ENCODE measurements at regions not wholly inside any gene's neighbourhood (a gene's known extent, or its start where the extent isn't known, plus 50 kb on each side); places are given as distances from the start of the nearest gene placed in this dataset.

DNA sequence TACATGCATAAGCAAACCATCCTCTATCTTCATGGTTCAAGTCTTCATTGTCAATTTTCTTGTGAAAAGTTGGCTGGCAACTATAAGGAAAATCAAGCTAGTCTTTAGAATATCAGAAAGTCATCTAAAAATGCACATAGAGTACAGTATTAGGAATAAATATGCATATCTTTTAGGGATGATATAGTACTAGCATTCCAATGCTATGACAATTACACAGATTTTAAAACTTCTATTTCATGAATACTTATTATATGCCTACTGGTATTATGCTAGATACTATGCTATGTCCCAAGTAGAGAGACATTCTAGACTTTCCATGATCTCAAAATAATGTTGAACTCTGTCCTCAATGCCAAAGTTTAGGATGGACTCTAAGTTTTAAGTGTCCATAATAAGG, 81.3 kb upstream of the NAALADL2 start:
- no peak for DNase-seq (ENCODE audit: low spot score)

DNA sequence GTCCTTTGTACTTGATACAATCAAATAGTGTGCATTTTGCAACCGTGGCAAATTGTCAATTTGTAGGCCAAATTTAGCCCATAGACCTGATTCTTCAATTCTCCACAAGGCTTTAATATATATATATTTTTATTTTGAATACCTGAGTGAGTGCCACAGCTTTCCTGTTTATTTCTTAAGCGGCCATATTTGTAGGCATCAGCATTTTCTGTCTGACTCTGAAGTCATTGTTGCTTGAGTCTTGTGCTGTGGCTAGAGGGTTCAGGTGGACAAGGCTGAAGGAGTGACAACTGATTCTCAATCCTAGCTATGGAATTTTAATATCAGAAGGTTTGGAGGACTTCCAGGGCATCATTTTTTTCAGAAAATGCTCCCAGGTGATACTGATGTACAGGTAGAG, 75.6 kb upstream of the NAALADL2 start:
- no peak for DNase-seq (ENCODE audit: low spot score)

DNA sequence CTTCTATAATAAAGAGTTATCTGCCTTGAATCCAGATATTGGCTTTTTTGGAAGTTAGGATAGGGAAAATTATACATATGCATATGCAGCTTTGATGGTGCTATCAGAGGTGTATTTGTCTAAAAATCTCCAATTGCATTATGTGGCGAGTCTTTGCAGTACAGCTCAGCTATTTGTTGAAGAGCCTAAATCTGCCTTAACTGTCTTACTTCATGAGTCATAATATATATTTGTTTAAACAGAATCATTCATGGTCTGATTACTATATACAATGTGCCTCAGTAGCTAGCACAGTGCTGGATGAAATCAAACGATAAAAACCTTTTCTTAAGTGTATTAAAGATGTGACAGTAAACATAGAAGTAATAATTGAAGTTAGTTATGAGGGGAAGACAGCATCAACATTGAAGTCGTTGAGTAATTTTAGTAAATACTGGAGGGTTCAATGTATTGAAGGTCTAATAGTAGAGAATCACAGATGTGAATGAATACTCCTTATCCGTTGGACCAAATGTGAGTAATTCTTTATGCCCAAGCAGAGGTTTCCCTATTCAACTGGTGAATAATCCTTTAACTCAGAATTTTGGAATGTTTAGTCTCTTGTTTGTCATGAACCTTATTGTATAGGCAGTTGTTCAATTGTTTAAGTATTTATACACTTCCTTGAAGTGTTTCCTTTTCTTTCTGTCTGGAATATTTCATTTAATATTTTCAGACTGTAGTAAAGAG, 74.8 kb upstream of the NAALADL2 start:
- no peak for DNase-seq (ENCODE audit: low spot score)

DNA sequence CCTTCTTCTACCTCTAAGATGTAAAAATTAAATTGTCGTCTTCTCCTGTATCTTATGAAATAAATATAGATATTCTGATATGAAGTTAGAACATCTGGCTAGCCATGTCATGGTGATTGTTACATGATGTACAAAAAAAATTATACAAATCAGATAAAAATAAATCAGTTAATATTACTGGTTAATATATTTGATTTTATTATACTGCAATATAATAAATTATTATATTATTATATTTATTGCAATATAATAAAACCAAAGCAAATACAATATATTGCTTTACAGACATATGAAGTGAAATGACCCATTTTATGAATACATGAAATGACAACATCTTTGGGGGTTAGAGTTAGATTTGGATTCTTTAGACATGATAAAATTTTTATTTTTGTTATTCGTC, 72.3 kb upstream of the NAALADL2 start:
- DNase-seq (ENCODE audit: low spot score), result no peak

DNA sequence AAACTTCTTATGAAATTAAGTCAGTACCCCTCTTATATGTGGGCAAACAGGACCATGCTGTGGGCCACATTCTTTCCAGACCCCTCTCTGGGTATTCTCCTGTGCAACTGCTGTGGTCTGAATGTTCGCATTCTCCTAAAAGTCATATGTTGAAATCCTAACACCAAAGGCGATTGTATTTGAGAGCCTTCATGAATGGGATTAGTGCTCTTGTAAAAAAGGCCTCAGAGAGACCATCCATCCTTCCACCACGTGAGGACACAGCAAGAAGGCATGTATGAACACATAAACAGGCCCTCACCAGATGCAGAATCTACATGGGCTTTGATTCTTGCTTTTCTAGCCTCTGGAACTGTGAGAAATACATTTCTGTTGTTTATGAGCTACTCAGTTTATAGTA, 68.0 kb upstream of the NAALADL2 start:
- no peak for DNase-seq (ENCODE audit: low spot score)

DNA sequence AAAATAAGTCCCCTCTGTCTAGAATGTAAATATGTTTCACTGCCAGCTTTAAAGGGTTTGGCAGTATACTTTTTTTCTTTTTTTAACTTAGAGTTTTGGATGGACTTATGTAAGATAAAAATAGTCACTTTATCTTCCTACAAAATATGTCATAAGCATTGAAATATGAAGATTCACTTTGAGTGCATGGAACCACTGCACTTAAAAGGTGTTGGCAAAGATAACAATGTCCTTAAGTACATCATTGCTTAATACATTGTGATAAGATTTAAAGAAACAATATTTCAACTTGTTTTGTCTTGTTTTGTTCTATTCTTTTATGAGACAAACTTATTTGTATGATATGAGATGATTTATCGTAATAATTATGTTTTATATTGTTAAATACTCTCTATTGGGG, 66.3 kb upstream of the NAALADL2 start:
- DNase-seq (ENCODE audit: low spot score), result no peak
